NCI-H1694 treated with DMSO at 0.1 percent for 48 hours (cell line): ENCODE measurements at regions not wholly inside any gene's neighbourhood (a gene's known extent, or its start where the extent isn't known, plus 50 kb on each side); places are given as distances from the start of the nearest gene placed in this dataset.

Experiments
- DNase-seq: peaks from one replicate; lab custom pipeline; 2025; lab: John Stamatoyannopoulos, UW

DNA sequence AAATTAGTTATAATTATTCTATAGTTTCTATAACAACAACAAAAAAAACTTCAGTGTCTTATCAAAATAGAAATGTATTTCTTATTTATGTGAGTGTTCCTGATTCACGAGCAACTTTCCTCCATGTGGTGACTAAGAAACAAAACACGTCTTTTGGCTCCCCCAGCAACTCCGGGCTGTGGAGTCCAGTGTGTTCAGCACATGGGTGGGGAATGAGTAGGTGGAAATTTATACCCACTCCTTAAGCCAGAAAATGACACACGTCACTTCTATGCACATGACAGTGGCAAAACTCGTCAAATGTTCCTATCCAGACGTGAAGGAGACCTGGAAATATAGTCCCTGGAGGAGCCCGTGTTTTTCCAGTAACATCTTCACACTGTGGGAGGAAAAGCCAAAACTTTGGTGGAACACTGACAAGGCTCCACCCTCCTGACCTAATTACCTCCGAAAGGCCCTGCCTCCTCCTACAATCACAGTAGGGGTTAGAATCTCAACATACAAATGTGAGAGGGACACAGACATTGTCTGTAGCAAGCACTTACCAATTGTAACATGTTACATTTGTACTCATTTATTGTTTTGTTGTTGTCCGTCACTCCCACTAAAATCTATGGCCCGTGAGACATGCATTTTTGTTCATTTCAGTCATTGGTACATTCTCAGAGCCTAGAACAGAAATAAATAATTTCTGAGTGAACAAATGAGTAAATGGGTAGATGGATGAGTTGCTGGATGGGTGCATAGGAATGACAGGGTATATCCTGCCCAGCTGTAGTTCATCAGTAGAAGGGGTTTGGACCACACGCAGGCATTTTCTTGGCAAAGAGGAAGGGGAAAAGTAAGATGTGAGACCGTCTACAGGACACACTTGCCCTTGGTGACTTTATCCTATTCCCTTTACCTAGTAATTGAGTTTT, 605.8 kb upstream of the TENM3 start:
- no peak for DNase-seq

DNA sequence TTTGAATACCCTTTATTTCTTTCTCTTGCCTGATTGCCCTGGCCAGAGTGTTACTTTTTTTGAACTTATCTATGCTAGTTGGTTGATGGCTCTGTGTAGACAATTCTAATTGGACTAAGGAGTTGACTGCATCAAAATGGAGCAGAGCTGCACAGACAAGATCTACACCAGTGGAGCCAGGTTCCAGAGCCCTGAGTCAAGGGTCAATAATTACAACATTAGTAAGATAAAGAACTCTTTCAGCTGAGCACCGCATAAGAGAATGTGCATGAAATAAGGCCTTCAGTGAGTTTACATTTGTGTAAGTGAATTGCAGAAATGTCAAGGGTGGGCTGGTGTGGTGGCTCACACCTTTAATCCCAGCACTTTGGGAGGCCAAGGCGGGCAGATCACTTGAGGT, 599.7 kb upstream of the TENM3 start:
- no peak for DNase-seq

DNA sequence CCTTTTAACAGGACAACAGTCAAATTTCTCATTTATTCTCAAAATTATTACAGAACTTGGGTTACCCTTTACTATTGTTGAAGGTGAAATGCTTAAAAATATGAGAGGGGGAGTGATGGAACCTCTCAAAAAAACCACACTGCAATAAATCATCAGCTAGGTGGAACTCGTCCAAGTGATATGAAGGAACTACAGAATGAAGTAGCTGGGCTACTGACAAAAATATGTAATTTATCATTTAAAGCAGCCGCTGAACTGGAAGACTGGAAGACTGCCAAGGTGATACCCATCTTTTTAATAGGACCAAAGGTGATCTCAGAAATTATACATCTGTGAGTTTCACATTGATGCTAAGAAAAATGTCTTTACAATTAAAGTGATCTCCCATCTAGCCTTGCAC, 597.7 kb upstream of the TENM3 start:
- no peak for DNase-seq

DNA sequence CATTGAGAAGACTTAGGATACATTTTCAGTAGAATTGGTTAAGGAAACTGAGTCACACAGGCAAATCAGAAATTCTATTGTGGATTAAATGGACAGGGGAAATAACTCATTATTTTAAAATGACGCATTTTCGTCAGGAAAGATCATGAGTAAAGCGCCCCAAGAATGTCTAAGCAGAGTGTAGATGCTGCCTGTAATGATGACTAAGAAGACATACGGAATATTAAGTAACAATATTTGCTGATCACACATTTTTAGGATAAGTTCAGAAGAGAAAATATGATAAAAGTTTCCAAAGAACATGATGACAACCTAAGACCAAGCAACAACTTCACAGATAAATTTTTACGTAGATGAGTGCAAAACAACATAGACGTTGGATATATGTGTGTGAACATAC, 596.3 kb upstream of the TENM3 start:
- no peak for DNase-seq

DNA sequence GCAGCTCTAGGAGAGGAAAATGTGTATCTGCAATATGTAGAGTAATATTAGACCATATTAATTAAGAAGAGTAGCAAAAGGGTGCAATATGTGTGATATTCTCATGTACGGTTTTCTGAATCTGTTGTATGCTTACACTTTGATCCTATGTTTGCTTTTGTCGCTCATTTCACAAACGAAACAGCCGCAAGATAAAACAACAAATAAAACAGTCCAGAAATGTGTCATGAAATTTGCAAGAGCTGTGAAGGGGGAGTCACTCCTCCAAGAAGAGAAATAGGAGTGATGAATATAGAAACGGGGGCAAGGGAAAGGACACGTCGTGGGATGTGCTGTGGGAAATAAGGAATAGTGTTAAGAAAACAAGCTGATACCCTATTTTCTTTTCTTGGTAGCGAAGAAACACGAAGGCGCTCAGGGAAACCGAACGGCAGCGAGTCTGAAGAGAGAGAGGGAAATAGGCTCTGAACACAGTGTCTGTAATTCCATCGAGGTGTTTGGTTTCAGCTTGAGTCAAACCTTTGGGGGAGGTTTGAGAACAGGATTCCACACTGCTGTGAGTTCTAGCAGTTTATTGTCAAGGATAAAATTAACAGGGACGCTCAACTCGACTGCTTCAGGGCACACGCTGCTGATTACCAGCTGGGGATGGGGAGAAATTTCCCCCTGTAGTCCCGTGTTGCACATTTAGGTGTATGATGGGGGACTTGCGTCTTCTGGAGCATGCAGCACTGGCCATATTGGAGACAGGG, 595.6 kb upstream of the TENM3 start:
- no peak for DNase-seq

DNA sequence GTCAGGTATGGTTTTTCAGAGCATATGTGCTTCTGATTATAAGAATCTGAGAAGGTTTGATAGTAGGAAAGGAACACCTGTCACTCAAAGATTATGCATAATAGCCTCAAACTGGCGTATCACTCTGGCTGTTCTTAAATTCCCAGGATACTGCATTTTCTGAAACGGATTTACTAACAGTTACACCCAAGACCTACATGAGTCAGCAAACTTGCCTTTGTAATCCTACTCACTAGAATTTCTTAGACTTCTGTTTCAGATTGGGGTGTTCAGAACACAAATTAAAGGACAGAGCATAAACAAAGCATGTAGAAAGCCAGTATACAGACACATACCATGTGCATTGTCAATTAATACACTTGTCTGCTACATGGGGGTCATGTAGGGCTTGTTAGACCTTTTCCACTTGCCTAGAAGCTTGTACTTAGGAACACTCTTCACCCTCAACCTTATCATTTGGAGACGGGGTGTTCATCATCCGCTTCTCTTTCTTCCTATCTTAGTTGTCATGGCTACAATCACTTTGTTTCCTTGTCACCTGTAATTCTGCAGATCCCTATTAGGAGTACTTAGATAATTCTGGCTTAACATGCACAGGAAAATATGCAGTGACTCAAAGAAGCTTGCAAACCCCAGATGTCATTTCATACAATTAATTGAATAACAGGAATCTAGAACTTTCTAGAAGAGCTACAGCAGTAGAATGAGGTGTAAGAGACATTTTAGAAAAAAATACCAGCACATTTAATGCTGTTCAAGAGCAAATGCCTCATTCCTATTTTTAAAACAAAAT, 593.0 kb upstream of the TENM3 start:
- DNase-seq: no peak

DNA sequence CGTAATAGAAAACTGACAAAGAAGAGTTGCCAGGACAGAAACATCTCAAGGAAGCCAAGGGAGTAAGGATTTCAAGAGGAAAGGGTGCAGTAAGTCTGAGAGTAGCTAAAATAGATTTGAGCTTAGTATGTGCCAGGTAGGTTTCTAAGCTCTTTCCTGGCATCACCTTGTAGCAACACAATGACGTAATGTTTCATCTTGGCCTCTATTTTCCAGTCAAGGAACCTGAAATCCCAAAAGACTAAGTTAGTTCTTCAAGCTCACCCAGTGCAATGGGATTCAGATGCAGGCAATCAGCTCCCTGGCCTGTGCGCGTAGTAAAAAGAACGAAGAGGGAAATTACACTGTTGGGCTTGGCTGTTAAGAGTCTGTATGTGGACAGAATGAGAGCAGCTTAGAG, 586.5 kb upstream of the TENM3 start:
- no peak for DNase-seq

DNA sequence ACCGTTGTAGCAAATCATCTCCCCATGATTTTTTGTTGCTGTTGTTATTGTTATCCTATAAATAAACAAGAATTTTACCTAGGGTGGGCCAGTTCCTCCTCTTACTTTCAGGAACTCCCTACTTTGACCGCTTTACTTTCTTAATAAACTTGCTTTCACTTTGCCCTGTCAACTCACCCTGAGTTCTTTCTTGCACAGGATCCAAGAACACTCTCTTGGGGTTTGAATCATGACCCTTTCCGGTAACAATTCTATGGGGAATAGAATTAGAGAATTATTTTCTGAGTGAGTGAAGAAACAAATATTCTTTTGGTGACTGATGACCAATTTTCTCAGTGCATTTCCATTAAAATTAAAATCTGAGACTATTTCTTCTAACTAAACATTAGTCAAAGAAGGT, 584.0 kb upstream of the TENM3 start:
- DNase-seq: no peak

DNA sequence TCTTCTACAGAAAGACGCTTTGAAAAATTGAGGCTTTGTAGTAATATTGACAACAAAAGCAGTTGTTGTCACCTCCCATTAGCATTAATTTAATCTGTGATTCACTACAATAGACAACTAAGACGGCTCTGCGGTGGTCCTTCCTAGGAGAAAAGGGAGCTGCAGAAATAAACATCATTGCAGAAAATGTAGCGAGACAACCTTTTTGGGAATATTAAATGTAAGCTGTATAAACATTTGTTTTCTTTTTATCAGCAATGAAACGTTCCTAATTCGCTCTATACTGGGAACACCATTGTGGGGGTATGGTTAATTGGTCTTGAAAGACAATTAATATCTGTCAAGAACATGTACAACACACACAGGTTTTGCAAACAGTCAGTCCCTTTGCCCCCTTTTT, 583.3 kb upstream of the TENM3 start:
- no peak for DNase-seq

DNA sequence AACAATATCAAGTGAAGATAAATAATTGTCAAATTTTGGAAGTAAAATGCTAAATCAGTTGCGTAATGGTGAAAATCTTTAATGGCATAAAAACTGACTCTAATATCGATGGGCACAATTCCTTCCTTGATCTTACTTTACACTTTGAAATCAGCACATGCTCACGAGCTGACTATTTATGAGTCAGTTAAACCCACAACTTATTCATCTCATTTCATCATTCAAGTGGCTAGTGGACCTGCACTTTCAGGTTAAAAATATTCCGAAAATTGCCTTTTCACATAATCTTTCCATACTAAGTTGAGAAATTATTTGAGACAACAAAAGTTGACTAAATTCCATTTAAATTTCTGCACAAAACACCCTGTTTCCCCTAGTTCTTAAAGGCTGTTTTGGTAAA, 582.1 kb upstream of the TENM3 start:
- no peak for DNase-seq

DNA sequence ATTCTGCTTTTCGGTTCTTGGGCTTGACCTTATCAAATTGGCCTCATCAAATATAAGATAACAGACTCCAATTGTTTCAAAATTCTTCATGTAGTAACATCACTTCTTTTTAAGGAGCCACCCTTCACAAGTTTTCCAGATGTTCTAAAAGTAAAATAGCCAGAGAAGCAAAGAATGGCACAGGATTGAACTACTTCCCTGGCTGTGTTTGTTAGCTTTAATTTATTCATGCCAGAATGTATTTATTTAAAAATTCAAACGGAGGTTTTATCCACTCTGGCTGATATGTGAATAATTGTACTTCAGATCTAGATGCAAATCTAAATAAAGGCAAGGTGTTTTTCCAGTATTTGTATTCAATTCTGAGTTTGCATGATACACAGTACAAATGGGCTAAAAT, 581.3 kb upstream of the TENM3 start:
- no peak for DNase-seq

DNA sequence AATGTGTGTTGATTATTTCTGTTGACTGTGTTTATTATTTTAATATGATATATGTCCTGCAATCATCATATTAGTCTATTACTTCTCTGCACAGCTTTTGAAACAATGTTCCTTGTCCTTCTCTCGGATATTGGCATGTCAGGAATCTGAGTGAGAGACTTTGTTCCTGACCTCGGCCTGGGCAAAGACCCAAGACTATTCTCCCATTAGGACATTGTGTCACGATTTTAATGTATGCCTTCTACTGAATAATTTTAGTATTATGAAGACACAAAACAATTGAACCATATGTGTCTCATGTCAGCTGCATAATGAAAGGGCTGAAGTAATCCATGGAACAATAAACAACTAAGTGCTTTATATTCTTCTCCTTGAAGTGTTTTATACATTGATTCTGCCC, 580.8 kb upstream of the TENM3 start:
- DNase-seq: no peak

DNA sequence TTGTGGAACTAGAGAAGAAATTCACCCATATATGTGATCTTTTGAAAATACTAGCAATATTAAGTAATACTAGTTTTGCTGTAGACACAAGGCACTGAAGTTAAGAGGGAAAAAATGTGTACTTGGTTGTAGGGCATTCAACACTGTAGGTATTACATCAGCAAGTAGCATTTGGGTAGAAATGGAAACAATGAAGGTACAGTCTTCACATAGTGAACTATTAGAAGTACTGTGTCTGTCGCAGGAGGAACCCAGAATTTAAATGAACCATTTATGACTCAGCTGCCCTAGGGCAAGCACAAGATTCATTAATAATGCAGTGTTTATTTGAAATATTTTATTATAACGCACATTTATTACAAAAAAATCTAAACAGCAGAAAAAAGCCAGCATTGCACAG, 572.7 kb upstream of the TENM3 start:
- DNase-seq: no peak

DNA sequence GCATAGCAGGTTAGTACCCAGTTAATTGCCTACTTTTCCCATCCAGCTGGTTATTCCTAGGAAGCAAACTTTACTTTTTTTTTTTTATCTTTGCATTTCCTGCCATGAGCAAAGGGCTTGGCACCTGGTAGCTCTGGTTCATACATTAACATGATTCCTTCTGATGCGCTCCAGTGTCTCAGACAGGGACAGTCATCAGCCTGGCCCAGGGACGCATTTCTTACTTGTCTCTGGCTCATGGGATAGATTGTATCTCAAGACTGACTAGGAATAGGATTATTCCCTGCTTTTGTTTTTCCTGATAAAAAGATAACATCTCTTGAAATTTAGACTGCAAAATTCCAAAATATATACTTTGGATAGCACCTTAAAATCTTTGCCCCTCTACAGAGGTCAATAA, 571.5 kb upstream of the TENM3 start:
- DNase-seq: no peak

DNA sequence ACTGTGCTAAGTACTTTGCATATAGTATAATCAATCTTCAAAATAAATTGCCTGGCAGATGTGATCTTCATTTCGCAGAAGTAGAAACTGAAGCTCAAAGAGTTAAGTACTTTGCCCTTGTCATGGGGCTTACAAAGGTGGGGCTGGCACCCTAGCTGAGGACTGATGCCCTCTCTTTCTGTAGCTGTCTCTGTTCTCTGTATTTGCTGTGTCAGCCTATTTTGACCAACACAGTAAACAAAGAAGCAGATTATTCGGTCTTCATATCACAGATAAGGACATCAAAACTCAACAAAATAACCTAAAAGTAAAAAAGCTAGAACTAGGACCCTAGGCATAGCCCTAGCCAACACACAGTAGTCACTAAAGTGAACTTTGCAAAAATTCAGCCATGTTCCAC, 570.5 kb upstream of the TENM3 start:
- no peak for DNase-seq

DNA sequence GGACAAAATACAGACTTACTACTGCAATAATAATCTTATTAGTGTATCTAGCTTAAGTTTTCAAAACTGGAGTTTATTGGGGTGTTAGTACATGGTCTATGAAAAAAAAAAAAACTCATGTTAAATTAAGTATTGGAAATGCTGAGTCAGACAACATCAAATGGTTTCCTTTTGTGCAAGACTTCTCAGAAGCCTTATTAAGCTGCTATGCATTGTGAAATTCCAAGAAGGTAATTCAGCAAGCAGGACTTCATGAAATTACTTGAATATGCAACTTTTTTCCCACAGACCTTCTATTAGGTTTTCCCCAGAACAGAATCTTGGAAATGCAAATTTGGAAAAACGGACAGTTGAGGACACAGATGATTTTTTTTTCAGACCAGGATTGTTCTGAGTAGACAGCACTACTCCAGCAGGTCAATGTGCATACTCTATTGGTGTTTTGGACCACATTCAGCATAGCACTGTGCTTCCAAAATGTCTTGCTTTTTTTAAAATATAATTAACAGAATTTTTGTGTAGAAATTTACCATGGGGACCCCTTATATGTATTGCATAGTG, 568.8 kb upstream of the TENM3 start:
- no peak for DNase-seq

DNA sequence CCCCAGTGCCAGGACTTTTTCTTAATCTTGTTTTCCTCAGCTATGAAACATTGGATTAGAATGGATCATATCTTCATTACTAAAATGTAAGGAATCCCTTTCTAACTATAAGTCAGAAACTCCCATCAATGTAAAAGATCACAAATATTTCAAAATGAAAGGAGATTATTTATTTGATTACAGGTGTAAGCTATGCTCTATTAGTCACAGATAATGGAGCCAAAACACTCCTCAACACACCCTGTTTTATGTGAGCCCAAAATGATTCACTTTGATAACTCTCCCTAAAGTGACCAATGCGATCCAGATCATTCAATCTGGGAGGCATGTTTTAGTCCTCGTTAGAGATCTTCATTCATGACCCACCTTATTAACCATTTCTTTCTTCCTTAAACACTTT, 566.7 kb upstream of the TENM3 start:
- no peak for DNase-seq

DNA sequence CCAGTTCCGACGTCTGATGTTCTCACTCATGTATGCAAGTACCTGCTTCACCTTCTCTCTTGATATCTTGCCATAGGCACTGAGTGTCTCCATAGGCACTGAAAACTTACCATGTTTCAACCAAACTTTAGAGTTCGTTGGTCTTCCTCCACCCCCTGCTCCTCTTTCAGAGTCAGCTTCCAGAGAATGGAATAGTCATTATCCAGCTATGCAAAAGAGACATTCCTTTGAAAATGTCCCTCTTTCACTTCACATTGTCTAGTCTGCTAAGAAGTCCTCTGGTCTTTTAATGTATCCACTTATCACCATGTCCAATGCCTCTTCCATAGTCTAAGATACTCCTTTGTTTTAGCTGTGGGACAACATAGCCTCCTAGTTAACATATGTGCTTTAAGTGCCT, 566.0 kb upstream of the TENM3 start:
- DNase-seq: no peak

DNA sequence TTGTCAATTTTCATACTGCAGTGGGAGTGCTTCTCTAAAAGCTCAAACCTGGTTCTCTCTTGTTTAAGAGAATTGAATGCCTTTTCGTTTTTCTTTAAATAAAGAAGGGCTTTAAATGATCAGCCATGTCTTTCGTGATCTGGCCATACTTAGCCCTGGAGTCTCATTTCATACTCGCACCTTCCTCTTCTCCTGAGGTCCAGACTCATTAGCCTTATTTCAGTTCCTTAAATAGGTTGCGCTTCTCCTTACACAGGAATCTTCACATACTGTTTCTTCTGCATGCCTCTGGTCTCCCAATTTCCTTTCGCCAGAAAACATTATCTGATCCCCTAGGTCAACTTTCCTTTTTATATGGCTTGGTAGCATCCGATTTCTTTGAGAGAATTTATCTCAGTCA, 565.6 kb upstream of the TENM3 start:
- DNase-seq: no peak

DNA sequence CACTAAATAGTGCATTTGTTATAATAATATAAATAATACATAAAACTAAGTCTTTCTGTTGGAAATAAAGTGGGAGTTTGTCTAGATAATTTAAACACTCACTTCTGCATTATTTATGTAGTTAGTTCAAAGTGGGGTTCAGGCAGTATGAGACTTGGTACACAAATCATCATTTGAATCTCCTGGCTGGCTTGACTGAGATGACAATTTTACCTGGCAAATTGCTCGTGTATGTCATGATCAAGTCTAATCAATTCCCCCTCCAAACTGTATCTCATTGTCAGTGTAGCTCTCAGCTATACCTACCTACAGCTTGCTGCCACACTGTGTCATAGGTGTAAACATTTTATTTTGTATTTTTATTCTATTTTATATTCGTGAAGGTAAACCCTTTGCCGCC, 563.4 kb upstream of the TENM3 start:
- DNase-seq: no peak

DNA sequence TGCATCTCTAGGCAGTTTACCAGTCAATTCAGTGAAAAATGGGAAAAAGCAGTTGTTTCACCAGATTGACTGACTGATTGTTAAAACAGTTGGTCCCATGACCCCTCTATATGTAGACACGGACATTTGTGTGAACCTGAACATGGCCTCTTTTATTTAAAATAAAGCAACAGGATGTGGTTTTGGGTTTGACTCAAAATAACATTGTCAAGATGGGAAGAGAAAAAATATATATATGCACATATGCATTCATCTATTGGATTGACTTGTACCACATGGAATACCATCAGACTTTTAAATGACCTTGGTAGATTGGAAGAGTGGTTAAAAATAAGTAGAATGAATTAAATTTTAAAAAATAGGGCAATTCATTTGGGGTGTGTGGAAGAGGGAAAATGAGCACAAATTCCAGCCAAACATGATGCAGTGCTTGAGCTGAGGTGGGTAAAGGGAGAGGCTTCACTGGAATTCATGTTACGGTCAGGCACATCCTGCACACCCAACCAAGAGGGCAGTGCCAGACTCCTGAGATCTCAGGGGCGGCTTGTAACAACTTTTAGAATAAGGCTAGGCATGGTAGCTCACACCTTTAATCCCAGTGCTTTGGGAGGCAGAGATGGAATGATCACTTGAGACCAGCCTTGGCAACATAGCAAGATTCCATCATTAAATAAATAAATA, 560.7 kb upstream of the TENM3 start:
- no peak for DNase-seq

DNA sequence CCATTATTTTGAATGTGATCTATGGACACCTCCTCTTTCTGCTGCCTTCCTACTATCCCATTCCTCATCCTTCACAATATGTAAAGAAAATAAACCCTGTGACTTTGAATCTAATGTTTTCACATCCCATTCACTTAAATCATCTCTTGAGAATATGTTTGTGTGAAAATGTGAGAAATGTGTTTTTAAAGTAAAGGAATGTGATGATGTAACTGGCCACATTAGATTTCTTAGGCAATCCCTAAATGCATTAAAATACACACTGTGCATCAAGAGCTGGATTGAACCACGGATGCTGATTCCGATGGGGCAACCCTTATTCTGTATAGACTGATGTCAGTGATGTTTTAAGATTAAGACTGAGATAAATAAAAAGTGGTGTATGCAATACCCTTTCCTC, 558.9 kb upstream of the TENM3 start:
- no peak for DNase-seq
